ENCODE measurements at regions not wholly inside any gene's neighbourhood (a gene's known extent, or its start where the extent isn't known, plus 50 kb on each side); places are given as distances from the start of the nearest gene placed in this dataset.
"Not testable (repeated sequence)": the region's sequence is repeated elsewhere in the genome, so short reads cannot be mapped to it uniquely, and the experiment has no call there.

GRCh38 chr4:147173322-147173721 lies 227.7 kb upstream of the TTC29 start:
- no peak for DNase-seq

- DNase-seq: no peak
These were observed 228.3 kb upstream of the TTC29 start for GRCh38 chr4:147173797-147174432.

GRCh38 chr4:147174591-147174990 lies 228.9 kb upstream of the TTC29 start:
- DNase-seq: no peak

- DNase-seq: no peak
These were observed 229.9 kb upstream of the TTC29 start for GRCh38 chr4:147175460-147176025.

GRCh38 chr4:147182041-147182440 lies 236.4 kb upstream of the TTC29 start:
- DNase-seq: no peak

- no peak for DNase-seq
These were observed 247.0 kb upstream of the TTC29 start for GRCh38 chr4:147192679-147193078.

GRCh38 chr4:147194114-147194513 lies 248.4 kb upstream of the TTC29 start:
- DNase-seq: no peak

- DNase-seq: no peak
These were observed 248.9 kb upstream of the TTC29 start for GRCh38 chr4:147194604-147195003.

GRCh38 chr4:147195386-147195785 lies 249.7 kb upstream of the TTC29 start:
- DNase-seq: no peak

- no peak for DNase-seq
These were observed 252.9 kb upstream of the TTC29 start for GRCh38 chr4:147198411-147199051.

- no peak for DNase-seq
These were observed 255.4 kb upstream of the TTC29 start for GRCh38 chr4:147201016-147201415.

GRCh38 chr4:147206807-147207206 lies 261.1 kb upstream of the TTC29 start:
- DNase-seq: no peak

- DNase-seq: no peak
These were observed 262.2 kb upstream of the TTC29 start for GRCh38 chr4:147207911-147208310.

- DNase-seq: no peak
These were observed 263.2 kb upstream of the EDNRA start for GRCh38 chr4:147217655-147218054.

- DNase-seq: no peak
These were observed 261.8 kb upstream of the EDNRA start for GRCh38 chr4:147219145-147219544.

- DNase-seq: no peak
These were observed 260.1 kb upstream of the EDNRA start for GRCh38 chr4:147220833-147221232.

- no peak for DNase-seq
These were observed 258.0 kb upstream of the EDNRA start for GRCh38 chr4:147222906-147223305.

GRCh38 chr4:147223576-147223975 lies 257.3 kb upstream of the EDNRA start:
- DNase-seq: no peak

- DNase-seq: no peak
These were observed 244.1 kb upstream of the EDNRA start for GRCh38 chr4:147236806-147237205.

- no peak for DNase-seq
These were observed 236.1 kb upstream of the EDNRA start for GRCh38 chr4:147244786-147245185.

- DNase-seq: no peak
These were observed 234.8 kb upstream of the EDNRA start for GRCh38 chr4:147246096-147246495.

GRCh38 chr4:147246528-147246927 lies 234.4 kb upstream of the EDNRA start:
- DNase-seq: not testable (repeated sequence)

GRCh38 chr4:147247579-147247978 lies 233.3 kb upstream of the EDNRA start:
- DNase-seq: no peak

GRCh38 chr4:147250062-147250461 lies 230.8 kb upstream of the EDNRA start:
- DNase-seq: no peak

- DNase-seq: not testable (repeated sequence)
These were observed 225.6 kb upstream of the EDNRA start for GRCh38 chr4:147255268-147255667.

Data from stimulated activated CD4-positive, alpha-beta T cell treated with anti-CD3 and anti-CD28 coated beads, Interleukin-4, amount 100 ng/mL, for 1 hour (primary cell).